ENCODE measurements at regions not wholly inside any gene's neighbourhood (a gene's known extent, or its start where the extent isn't known, plus 50 kb on each side); places are given as distances from the start of the nearest gene placed in this dataset.

GRCh38 chr3:157999246-157999645 is 107.0 kb downstream of the SHOX2 start:
- TF ChIP-seq CTCF (IDR thresholded peaks at IDR 0.05; ENCODE audit: low read depth, low read length, poor library complexity, severe bottlenecking) (no peak), EZH2phosphoT487 (IDR thresholded peaks at IDR 0.05; ENCODE audit: borderline replicate concordance, low read length) (no peak)
